ENCODE measurements at regions not wholly inside any gene's neighbourhood (a gene's known extent, or its start where the extent isn't known, plus 50 kb on each side); places are given as distances from the start of the nearest gene placed in this dataset.
"Not testable (repeated sequence)": the region's sequence is repeated elsewhere in the genome, so short reads cannot be mapped to it uniquely, and the experiment has no call there.

GRCh38 chr2:116552738-116553419, 1261.6 kb upstream of the DDX18 start:
- TF ChIP-seq CTCF, POLR2A (IDR thresholded peaks at IDR 0.05): not testable (repeated sequence)
